ENCODE measurements at regions not wholly inside any gene's neighbourhood (a gene's known extent, or its start where the extent isn't known, plus 50 kb on each side); places are given as distances from the start of the nearest gene placed in this dataset.

GRCh38 chrX:65034292-65034667 lies 58.0 kb upstream of the ZC4H2 start:
- TF ChIP-seq POLR2A (IDR thresholded peaks at IDR 0.05) (no peak), CTCF (IDR thresholded peaks at IDR 0.05) (no peak)

Data from lower leg skin (tissue), 3 donors.